ENCODE measurements at regions not wholly inside any gene's neighbourhood (a gene's known extent, or its start where the extent isn't known, plus 50 kb on each side); places are given as distances from the start of the nearest gene placed in this dataset.

DNA sequence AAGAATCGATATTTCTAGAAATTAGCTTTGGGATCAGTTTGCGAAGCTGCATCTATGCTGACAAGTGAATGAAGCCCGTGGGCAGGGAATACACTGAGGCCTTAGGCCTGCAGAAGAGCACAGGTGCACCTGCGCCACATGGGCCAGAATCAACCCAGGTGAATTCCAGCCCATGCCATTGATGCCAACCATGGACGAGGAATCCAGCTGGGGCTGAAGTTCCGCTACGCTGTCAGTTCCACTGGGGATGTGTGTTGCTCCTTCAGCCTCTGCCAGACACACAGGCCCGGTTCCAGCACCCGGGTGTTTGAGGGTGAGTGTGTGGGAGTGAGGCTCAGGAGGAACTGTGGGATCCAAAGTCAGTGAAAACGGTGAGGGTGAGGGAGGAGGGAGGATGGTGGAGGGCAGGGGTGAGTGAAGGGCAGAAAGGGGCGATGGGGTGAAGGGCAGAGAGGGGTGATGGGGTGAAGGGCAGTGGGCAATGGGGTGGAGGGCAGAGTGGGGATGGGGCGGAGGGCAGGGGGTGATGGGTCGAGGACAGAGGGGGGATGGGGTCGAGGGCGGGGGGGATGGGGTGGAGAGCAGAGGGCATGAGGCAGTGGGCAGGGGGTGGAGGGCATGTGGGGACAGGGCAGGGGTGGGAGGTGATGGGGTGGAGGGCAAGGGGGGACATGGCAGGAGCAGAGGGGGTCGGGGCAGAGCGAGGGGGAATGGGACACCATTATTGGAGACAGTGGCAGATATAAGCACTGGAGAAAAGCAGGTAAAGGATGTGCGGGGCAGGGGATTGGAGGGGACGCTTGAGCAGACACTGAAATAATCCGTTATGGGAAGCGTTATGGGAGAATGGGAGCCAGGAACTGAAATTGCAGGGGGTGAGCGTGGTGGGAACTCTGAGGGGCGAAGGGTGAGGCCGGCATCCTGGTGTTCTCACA is 931.6 kb downstream of the BRD1 start:
- no peak for DNase-seq (ENCODE audit: insufficient read length, low spot score)
- TF ChIP-seq, protein P1, sequence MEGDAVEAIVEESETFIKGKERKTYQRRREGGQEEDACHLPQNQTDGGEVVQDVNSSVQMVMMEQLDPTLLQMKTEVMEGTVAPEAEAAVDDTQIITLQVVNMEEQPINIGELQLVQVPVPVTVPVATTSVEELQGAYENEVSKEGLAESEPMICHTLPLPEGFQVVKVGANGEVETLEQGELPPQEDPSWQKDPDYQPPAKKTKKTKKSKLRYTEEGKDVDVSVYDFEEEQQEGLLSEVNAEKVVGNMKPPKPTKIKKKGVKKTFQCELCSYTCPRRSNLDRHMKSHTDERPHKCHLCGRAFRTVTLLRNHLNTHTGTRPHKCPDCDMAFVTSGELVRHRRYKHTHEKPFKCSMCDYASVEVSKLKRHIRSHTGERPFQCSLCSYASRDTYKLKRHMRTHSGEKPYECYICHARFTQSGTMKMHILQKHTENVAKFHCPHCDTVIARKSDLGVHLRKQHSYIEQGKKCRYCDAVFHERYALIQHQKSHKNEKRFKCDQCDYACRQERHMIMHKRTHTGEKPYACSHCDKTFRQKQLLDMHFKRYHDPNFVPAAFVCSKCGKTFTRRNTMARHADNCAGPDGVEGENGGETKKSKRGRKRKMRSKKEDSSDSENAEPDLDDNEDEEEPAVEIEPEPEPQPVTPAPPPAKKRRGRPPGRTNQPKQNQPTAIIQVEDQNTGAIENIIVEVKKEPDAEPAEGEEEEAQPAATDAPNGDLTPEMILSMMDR (IDR thresholded peaks at IDR 0.05; ENCODE audit: insufficient read depth, missing control alignments): no peak
- no peak for FAIRE-seq

DNA sequence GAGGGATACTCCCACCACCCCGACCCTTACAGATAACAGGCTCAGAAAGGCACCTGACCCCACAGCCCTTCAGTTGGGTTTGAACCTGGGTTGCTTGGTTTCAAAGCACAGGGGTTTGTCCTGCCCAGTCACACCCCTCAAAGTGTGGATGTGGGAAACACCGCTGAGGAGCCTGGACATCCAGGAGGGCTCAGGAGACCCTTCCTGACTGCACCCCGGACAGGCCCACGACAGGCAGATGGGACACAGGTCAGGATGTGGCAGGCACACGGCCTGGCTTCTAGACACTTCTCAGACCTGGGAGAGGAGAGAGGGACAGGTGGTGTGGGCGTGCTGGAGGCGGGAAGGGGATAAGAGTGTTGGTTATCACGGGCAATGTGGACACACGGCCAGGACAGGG is 932.3 kb downstream of the BRD1 start:
- DNase-seq (ENCODE audit: insufficient read length, low spot score) (no peak), FAIRE-seq (no peak)
- TF ChIP-seq, protein P1 (IDR thresholded peaks at IDR 0.05; ENCODE audit: insufficient read depth, missing control alignments): no peak

DNA sequence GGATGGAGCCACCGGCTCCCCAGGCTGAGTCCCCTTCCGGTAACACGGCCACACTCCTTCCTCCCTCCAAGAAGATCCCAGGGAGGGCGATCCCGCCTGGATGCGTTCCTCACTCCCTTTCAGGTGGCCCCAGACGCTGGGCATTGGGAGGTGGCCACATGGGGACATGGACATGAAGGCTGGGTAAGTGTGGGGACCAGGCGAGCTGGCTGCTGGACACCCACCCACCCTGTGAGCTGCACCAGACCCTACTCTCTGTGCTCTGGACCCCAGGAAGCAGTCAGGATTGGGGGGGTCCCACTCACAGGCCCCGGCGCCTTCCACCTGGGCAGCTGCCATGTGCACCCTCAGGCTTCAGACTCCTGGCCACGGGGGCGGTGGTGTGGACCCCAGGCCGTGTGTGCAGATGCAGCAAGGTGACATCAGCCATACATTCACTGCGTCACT is 932.8 kb downstream of the BRD1 start:
- DNase-seq (ENCODE audit: insufficient read length, low spot score) (no peak), FAIRE-seq (no peak)
- TF ChIP-seq, protein P1 (IDR thresholded peaks at IDR 0.05; ENCODE audit: insufficient read depth, missing control alignments): no peak

- no peak for DNase-seq (ENCODE audit: insufficient read length, low spot score)
- no peak for FAIRE-seq
- TF ChIP-seq, protein P1 (IDR thresholded peaks at IDR 0.05; ENCODE audit: insufficient read depth, missing control alignments): no peak
Observed at GRCh38 chr22:48894064-48894671, 933.5 kb downstream of the BRD1 start.

- DNase-seq (ENCODE audit: insufficient read length, low spot score) (no peak), FAIRE-seq (no peak)
- TF ChIP-seq, protein P1 (IDR thresholded peaks at IDR 0.05; ENCODE audit: insufficient read depth, missing control alignments): no peak
Observed at GRCh38 chr22:48893288-48894063, 934.2 kb downstream of the BRD1 start.

- TF ChIP-seq, protein P1 (IDR thresholded peaks at IDR 0.05; ENCODE audit: insufficient read depth, missing control alignments): no peak
- FAIRE-seq (no peak), DNase-seq (ENCODE audit: insufficient read length, low spot score) (no peak)
Observed at GRCh38 chr22:48892578-48893287, 934.9 kb downstream of the BRD1 start.

Data from D721Med (cell line).